GM21825 (cell line): ENCODE measurements at regions not wholly inside any gene's neighbourhood (a gene's known extent, or its start where the extent isn't known, plus 50 kb on each side); places are given as distances from the start of the nearest gene placed in this dataset.

Experiments
- ATAC-seq: cut with Tn5 transposase; IDR thresholded peaks from one replicate; pipeline ENCODE4 v1.9.1; 2021; ENCODE audit warnings: mild to moderate bottlenecking, moderate library complexity; ENCODE audit not compliant: unreplicated experiment

DNA sequence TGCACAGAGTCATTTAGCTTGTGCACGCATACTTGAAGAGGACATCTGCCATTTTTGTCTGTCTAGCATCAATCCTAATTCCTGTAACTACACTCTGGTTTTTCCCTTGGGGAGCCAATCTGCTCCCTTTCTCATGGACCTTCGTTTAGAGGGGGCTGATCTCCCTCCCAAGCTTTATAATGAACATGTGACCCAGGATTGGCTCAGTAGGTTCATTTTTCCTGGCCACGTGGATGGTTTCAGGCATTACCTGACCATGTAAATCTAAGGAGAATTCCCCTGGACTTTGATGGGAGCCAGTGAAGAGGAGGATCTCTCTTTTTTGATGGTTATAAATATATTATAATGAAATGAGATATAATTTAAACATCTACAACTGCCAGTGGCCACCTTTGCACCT is 56.8 kb upstream of the HS3ST2 start:
- no peak for ATAC-seq

DNA sequence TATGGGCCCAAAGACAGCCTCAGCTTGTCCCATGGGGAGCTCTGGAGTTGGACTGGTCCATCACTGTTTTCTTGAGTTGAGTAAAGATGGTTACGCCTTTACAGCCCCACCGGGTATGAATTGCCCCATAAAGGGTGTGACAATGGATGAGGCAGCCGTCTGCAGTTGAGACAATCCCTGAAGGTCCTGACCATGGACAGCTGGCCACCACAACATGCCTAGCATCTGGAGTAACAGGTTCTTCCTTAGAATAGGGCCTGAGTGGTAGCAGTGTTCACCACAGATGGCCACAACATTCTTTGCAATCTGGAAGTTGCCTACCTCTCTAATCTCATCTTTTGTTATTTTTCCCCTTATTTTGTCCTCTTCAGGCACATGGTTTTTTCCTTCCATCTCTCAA is 51.5 kb upstream of the HS3ST2 start:
- no peak for ATAC-seq

DNA sequence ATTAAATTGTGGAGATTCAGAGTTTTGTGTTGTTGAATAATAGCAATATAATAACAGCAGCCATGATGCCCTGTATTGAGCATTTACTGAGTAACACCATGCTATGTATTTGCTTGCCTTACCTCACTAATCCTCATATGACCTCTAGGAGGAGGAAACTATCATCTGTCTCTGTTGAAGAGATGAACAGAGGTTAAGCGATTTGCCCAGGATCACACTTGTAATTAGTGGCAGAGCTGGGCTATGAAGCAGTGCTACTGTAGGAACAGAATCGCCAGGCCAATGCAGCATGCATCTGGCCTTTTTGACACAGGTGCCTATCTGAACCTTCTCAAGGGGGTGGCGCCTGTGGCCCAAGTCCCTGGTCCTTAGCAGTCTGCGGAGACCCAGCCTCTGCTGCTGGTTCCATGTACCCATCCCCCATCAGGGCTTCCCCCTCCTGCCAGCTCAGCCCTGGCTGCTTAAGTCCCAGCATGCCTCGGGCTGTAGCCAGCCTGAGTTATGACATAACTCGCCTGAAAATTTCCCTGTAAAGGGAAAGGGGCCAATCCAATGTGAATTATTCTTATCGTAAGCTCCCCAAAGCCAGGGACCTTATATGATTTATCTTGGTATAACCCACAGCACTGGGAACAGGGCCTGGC is 50.4 kb upstream of the HS3ST2 start:
- ATAC-seq, result no peak
